ENCODE measurements at regions not wholly inside any gene's neighbourhood (a gene's known extent, or its start where the extent isn't known, plus 50 kb on each side); places are given as distances from the start of the nearest gene placed in this dataset.

DNA sequence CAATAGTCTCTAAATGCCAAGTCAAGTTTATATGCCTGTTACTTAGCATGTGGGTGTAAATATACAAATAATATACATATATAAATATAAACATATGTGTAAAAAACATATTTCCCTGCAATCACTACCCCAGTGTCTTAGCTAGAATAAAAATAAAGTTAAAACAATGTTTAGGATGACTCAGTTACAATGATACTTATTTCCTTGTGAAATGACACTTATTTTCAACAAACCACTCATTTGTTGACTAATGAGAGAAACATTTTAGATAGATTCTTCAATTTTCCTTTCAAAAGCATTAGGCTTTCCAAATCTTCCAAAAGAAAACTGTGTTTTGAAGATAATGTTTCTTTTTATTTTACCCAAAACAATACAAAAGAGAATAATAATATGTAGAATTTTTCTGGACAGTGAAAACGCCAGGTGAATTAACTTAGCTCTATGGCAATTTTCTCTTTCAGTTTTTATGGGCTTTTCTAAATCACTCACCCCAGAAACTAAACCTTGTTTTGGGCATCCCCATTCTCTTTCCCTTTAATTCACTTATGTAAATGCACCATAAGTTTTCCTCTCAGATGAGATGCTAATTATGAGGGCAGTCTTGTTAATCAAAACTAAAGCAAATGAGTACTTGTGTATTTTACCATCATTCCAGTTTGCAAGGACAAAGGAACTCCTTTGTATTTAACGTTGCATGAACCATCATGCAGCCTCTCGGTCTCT lies 465.9 kb downstream of the BCAT1 start:
- no peak for DNase-seq (ENCODE audit: extremely low read depth, low read depth, low spot score)

DNA sequence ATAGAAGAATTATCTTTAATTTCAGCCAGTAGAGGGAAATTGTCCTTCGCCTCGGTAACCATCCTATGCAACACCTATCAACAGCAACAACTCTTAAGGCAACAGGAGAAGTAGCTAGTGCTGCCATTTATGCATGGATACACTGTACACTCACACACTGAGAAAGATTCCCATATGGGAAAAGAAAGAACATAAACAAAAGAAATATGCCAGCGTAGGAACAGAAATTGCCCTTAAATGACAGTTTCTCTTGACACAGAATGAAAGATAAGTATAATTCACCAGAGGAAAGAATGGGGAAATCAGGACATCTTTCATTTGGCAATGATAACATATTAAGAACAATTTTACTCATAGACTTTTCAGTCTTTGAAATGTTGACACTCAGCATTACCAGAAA lies 466.9 kb downstream of the BCAT1 start:
- DNase-seq (ENCODE audit: extremely low read depth, low read depth, low spot score) = no peak

DNA sequence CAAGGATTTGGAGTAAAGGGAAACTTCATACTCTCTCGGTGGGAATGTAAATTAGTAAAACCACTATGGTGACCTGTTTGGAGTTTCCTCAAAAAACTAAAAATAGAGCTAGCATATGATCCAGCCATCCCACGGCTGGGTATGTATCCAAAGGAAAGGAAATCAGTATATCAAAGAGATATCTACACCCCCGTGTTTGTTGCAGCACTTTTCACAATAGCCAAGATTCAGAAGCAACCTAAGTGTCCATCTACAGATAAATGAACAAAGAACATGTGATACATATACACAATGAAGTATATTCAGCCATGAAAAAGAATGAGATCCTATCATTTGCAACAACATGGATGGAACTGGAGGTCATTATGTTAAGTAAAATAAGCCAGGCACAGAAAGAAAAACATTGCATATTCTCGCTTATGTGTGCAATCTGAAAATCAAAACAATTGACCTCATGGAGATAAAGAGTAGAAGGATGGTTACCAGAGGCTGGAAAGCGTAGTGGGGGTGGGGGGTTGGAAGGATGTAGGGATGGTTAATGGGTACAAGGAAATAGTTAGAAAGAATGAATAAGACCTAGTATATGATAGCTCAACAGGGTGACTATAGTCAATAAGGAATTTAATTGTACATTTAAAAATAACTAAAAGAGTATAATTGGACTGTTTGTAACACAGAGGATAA lies 468.0 kb downstream of the BCAT1 start:
- no peak for DNase-seq (ENCODE audit: extremely low read depth, low read depth, low spot score)

DNA sequence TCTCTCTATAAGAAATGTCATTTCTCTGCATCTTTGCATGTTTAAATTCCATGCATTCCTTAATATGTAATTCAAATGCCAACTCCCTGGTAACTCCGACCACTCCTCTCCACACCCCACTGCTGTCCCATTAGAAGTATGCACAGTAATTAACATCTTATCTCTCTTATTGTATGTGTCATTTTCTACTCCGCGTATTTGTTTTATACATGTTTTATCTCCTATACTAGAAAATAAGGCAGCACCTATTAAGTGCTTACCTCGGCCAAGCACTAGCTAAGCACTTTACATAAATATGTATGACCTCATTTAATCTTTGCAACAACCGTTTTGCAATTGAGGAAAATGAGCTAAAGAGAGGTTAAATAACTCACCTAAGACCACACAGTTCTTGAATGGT lies 469.8 kb downstream of the BCAT1 start:
- DNase-seq (ENCODE audit: extremely low read depth, low read depth, low spot score) = no peak

DNA sequence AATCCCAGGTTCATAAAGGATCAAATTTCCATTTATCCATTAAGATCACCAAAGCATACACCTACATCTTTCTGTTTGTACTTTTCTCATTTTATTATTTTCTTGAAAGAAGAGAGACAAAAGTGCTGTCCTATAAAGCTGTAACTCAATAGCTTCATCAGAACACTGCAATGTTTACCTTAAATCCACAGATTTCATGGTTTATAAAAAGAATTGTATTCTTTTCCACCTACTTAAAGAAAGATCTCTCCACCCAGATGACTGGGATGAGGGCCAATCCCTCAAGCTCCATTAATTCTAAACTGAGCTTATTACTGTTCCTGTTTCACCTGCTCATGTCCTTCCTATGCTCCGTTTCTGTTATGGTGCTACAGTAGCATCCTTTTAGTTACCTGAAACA lies 470.6 kb downstream of the BCAT1 start:
- DNase-seq (ENCODE audit: extremely low read depth, low read depth, low spot score) = no peak

DNA sequence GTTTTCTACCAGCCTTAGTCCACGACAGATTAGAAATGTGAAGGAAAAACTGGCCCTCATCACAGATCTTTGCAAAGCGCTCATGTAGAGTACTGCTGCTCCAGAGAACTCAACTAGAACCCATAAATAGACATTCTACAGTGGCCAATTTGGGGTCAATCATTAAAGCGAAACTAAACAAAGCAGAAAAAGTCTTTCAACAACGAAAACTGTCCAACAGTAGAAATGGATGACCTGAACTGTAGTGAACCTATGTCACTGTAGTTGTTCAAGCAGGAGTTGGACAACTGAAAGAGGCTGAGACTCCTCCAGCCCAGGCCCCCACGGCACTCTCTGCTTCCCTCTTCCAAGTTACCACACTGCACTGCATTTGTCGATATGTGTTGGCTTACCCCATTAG lies 472.6 kb downstream of the BCAT1 start:
- DNase-seq (ENCODE audit: extremely low read depth, low read depth, low spot score) = no peak

DNA sequence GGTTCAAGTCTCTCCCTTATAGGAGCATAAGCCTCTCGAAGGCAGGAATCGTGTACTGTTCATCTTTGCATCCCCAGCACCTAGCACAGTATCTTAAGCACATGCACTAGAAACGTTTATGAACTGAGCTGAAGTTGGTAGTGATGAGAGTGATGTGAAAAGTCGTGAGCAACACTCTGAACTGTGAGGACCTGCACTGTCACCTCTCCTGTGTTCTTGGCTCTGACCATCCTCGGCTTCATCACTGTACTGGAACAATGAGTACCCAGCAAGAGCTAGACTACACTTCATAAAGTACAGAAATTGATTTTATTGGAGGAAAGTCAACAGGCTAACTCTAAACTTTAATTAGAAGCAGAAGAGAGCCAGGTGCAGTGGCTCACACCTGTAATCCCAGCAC lies 473.6 kb downstream of the BCAT1 start:
- no peak for DNase-seq (ENCODE audit: extremely low read depth, low read depth, low spot score)

DNA sequence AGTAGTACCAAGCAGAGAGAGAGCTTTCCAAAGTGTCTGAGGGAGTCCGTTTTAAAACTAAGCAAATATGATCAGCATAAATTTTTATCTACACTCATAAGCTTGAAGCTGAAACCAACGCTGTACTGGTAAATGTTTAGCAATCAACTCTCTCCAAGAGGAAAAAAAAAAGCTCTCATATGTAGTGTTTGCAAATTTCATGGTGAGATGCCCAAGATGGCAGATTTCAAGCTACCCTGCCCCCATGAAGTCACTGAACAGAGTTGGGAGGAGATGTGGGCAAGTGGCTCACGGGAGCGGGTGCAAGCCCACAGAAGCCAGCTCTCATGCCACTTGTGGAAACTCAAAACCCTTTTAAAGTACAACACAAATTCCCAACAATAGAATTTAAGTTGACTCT lies 475.8 kb downstream of the BCAT1 start:
- DNase-seq (ENCODE audit: extremely low read depth, low read depth, low spot score) = no peak

DNA sequence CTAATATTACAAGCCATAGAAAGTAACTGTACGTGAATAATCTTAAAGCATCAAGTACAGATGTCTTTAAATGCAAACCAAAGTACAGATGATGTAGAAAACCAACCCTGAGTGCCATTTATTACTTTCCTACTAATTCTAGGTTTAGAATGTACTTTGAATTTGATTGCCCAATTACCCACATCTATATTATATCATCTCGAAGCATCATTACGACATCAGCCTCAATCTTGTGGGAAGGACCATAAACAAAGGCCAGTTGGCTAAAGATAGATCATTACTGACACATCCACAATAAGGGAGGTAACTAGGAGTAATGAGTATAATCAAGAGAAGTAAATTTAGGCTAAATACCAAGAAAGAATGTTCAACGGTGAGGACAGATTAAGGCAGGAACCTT lies 478.9 kb downstream of the BCAT1 start:
- no peak for DNase-seq (ENCODE audit: extremely low read depth, low read depth, low spot score)

DNA sequence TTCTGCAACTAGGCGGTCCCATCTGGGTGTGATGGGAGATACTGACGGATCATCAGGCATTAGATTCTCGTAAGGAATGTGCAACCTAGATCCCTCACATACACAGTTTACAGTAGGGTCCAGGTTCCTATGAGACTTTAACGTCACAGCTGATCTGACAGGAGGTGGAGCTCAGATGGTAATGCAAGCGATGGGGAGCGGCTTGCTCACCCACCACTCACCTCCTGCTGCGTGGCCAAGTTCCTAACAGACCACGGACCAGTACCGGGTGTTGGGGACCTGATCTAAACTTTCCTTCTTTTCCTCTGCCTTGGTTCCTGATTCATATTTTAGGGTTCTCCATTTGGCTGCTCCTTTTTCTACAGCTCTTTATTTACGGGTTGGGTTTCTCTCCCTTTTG lies 479.8 kb downstream of the BCAT1 start:
- DNase-seq (ENCODE audit: extremely low read depth, low read depth, low spot score) = no peak

DNA sequence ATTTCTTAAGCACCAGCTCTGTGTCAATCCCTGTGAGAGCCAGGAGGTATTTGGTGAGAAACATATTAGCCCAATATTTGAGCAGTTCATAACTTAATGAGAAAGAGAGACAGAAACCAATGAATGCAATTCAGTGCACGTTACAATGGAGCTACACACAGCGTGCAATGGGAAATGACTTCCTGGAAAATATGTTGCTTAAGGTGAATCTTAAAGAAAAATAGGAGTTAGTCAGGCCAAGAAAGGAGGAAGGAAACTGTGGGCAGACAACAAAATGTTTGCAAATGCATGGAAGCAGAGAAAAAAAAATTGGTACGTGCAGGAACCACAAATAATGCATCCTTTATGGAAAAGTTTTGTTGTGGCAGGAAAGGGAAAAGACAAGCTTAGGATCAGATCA lies 481.7 kb downstream of the BCAT1 start:
- DNase-seq (ENCODE audit: extremely low read depth, low read depth, low spot score) = no peak

DNA sequence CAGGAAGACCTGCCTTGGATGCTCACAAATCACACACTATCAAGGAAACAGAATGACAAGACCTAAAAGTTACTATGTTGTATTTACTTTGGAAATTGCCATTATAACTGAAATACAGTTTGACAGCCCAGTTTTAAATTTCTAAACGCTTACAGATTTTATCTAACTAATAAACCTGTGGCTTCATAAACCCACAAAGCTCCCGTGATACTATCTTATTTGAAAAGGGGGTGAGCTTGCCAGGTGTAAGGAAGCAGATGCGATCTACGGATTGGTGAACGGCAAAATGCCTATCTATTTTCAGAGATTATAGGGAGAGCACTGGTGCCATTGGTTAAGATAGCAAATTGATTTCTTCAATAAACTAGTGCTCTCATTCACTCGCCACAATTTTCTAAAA lies 485.5 kb downstream of the BCAT1 start:
- no peak for DNase-seq (ENCODE audit: extremely low read depth, low read depth, low spot score)

DNA sequence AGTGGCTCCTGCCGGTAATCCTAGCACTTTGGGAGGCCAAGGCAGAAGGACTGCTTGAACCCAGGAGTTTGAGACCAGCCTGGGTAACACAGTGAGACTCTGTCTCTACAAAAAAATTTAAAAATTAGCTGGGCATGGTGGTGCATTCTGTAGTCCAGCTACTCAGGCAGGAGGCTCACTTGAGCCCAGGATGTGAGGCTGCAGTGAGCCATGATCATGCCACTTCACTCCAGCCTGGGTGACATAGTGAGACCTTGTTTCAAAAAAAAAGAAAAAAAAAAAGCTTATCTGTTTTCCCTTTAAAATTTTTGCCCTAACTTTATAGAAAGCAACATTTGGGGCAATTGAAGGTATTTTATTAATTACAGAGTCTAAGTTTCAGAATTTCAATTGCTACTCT lies 486.0 kb downstream of the BCAT1 start:
- no peak for DNase-seq (ENCODE audit: extremely low read depth, low read depth, low spot score)

DNA sequence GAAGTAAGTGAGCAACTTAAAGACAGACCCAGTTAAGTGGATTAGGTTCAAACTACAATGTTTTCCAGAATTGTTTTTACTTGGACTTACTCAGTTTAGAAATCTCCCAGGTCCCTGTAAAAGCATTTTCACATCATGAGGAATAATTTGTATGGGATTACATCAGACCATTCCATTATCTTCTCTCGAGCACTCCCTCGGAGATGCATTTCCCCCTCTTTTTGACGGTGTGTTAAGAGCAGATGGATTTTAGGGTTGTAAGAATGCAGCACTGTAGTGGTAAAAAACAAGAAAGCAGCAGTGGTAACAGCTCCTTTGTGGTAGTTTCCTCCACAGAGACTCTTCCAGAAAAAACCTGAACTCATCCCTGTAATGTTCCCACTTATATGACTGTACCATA lies 488.4 kb downstream of the BCAT1 start:
- DNase-seq (ENCODE audit: extremely low read depth, low read depth, low spot score) = no peak

DNA sequence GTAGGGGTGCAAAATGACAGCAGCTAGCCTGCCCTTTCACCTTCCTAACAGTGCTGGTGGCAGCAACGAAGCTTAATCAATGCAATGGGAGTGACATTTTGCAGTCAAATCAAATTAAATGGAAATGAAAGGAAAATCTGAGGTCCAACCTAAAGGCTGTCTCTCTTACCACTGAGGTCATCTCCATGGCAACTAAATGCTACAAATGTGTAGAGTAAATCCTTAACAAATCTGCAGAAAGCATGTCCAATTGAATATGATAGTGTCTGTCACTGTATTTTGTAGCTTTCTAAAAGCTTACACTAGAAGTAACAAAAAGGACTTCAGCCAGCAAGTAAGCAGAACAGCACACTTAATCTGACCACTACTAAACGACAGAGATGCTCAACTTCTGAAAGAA lies 488.8 kb downstream of the BCAT1 start:
- no peak for DNase-seq (ENCODE audit: extremely low read depth, low read depth, low spot score)

DNA sequence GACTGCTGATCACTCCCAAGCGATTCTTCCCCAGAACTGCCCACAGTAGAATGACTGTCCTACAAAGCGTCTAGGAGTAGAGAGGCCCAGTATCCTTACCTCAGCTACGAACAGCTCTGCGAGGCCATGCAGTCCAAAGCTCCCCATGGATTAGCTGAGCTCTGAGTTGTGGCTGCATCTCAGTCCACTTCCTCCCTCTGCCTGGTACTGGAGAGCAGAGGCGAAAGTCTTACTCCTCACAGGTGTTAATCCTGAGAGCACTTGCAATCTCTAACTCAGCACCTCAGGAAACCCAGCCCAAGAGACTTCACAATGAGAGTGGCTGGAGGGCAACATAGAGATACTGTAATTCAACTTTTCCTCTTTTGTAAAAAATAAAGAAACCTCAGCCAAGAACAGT lies 493.1 kb downstream of the BCAT1 start:
- DNase-seq (ENCODE audit: extremely low read depth, low read depth, low spot score) = no peak

DNA sequence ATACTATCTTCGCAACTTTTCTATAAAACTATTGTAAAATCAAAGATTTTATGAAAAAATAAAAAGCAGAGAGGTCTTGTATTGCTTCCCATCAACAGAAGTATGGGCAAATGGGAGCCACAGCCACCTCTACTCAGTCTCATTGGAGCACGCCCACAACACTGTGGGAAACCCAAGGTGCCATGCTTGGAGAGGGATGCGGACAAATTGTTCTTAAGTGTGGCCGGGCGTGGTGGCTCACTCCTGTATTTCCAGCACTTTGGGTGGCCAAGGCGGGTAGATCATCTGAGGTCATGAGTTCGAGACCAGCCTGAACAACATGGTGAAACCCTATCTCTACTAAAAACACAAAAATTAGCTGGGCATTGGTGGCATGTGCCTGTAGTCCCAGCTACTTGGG lies 498.2 kb upstream of the SOX5 start:
- DNase-seq (ENCODE audit: extremely low read depth, low read depth, low spot score) = no peak

DNA sequence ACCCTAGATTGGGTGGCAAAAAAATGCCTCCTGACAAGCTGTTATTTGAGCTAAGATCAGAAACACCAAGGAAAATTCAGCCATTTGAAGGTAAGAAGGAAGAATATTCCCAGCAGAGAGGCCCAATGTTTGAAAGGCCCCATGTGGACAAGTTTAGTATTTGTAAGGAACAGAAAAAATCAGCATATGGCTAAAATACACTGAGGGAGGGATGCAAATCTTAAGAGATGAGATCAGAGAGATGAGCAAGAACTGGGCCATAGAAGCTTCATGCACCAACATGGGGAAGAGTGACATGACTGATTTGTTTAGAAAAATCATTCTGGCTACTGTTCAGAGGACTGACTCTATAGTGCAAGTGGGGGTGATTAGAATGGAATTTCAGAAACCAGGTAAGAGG lies 496.8 kb upstream of the SOX5 start:
- no peak for DNase-seq (ENCODE audit: extremely low read depth, low read depth, low spot score)

DNA sequence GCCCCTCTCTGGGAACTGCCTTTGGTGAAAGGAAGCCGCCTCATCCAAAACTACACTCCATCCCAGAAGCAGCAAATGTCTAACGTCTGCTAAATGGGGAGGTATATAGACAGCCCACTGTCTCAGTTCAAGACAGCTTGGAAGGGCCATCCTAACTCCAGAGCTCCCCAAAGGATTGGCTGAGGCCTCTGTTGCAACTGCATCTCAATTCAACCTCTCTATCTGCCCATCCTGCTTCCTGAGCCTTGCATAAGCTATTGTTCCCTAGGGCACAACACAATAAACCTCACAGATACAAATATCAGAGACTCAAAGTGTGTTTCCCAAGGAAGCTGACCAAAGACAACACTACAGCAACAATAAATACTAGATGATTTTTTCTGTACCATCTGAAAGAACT lies 495.2 kb upstream of the SOX5 start:
- no peak for DNase-seq (ENCODE audit: extremely low read depth, low read depth, low spot score)

DNA sequence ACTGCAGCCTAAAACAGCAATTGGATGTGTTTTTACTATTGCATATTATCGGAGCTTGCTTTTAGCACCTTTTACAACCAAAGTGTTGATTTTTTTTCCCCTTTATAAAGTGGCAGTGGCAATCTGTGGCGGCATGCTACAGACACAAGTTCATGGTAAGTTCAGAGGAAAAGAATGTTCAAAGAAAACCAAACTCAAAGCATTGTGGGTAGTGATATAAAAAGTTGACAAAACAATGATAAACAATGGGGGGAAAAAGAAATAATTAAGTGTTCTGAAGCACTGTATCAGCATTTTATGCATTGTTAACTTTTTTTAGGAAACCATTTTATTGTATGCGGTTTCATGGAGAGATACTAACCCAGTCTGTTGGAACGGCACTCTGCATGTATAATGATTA lies 492.0 kb upstream of the SOX5 start:
- no peak for DNase-seq (ENCODE audit: extremely low read depth, low read depth, low spot score)

DNA sequence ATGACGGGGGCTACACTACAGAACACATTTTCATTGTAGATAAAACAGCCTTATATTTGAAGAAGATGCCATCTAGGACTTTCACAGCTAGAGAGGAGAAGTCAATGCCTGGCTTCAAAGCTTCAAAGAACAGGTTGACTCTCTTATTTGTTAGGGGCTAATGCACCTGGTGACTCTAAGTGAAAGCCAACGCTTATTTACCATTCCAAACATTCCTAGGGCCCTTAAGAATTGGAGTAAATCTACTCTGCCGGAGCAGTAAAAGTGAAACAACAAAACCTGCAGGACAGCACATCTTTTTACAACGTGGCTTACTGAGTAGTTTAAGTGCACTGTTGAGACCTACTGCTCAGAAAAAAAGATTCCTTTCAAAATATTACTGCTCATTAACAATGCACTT lies 487.2 kb upstream of the SOX5 start:
- DNase-seq (ENCODE audit: extremely low read depth, low read depth, low spot score) = no peak

DNA sequence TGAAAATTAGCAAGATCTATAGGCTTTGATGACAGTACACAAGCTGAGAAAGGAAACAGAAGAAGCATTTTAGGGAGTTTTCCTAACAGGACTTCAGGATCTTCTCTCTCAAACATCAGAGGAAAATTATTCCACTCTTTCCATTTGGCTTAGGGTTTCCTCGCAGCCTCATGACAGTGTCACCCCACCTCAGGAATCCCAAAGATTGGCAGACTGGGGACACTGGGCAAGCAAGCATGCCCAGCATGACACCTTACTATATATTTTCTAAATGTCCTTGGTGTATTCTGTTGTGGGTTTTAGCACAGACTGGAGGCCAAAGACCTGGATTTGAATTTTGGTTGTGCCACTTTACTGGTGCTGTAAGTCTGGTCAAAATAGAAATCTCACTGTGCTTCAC lies 482.4 kb upstream of the SOX5 start:
- DNase-seq (ENCODE audit: extremely low read depth, low read depth, low spot score) = no peak

DNA sequence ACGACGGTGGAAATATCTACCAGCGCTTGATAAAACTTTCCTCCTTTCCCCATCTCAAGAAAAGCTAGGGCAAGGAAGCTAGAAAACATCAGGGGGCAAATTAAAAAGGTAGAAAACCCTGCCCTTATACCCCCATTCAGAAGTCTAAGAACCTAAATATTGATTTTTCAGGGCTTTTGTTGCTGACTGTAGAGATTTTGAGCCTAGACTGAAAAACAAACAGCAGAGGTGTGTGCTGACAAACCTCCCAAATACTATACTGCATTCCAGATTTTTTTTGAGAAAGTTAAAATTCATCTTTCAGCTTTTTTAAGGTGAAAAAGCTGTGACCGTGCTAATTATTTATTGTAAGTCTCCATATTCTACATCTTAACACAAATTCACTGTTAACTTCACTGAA lies 478.3 kb upstream of the SOX5 start:
- no peak for DNase-seq (ENCODE audit: extremely low read depth, low read depth, low spot score)

All from glomerular endothelial cell (primary cell).